H1 (cell line): ENCODE measurements at regions not wholly inside any gene's neighbourhood (a gene's known extent, or its start where the extent isn't known, plus 50 kb on each side); places are given as distances from the start of the nearest gene placed in this dataset.

Experiments used
- GABPA ChIP-seq: IDR thresholded peaks from 2 replicates; pipeline ENCODE4 v1.6.1; 2011; ENCODE audit warnings: mild to moderate bottlenecking, low read length, moderate library complexity, borderline replicate concordance; ENCODE audit not compliant: insufficient read depth
- MAFK ChIP-seq: IDR thresholded peaks from 2 replicates; pipeline ENCODE4 v1.6.1; 2012; ENCODE audit warnings: low read depth, mild to moderate bottlenecking, improper control_type of control experiment, low read length
- RNF2 ChIP-seq: fragments of 200-900, 300-1000 bp; sonication (generic); IDR thresholded peaks from 2 replicates; pipeline ENCODE4 v1.7.1; 2016; ENCODE audit warnings: borderline replicate concordance, low read depth, mild to moderate bottlenecking, antibody characterized with exemption, low read length; ENCODE audit not compliant: poor library complexity, severe bottlenecking; ENCODE audit errors: missing control alignments
- SP1 ChIP-seq: IDR thresholded peaks from 2 replicates; pipeline ENCODE4 v1.6.1; 2011; ENCODE audit warnings: low read depth, low read length
- TAF1 ChIP-seq: IDR thresholded peaks from 2 replicates; pipeline ENCODE4 v1.6.1; 2011; ENCODE audit warnings: mild to moderate bottlenecking, low read depth, low read length
- ZNF274 ChIP-seq: IDR thresholded peaks from 2 replicates; pipeline ENCODE4 v1.7.0; 2012; ENCODE audit warnings: low read length, borderline replicate concordance; ENCODE audit errors: extremely low read depth

DNA sequence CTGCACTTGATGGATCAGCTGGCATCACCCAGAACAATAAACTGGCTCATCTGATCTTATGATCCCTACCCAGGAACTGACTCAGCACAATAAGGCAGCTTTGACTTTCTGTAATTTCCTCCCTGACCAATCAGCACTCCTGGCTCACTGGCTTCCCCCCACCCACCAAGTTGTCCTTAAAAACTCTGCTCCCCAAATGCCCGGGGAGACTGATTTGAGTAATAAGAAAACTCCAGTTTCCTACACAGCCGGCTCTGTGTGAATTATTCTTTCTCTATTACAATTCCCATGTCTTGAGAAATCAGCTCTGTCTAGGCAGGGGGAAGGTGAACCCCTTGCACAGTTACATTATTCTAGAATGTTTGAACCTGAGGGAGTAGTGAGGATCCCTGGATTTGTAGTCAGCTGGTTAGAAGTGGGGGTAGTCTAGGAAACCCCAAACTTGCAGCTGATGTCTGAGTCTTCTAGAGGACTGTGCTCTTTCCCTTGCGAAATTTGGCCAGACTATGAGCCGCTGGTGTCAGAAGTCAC is 111.7 kb upstream of the NEK6 start (continued):
- TF ChIP-seq RNF2 (no peak), ZNF274 (no peak), TAF1 (no peak), GABPA (no peak), SP1 (no peak), MAFK (no peak)
